ENCODE measurements at regions not wholly inside any gene's neighbourhood (a gene's known extent, or its start where the extent isn't known, plus 50 kb on each side); places are given as distances from the start of the nearest gene placed in this dataset.
A peak's percentile ranks its signal among the peaks of the same experiment; 100 is the strongest.
"Not testable (repeated sequence)": the region's sequence is repeated elsewhere in the genome, so short reads cannot be mapped to it uniquely, and the experiment has no call there.

GRCh38 chr1:9441451-9442133, 97.7 kb upstream of the SLC25A33 start:
- no peak for DNase-seq (ENCODE audit: low read depth)

- no peak for DNase-seq (ENCODE audit: low read depth)
These were observed 96.9 kb upstream of the SLC25A33 start for GRCh38 chr1:9442278-9442846.

GRCh38 chr1:9442986-9443385, 96.3 kb upstream of the SLC25A33 start:
- DNase-seq (ENCODE audit: low read depth), result no peak

GRCh38 chr1:9443913-9444445, 95.3 kb upstream of the SLC25A33 start:
- DNase-seq (ENCODE audit: low read depth), result no peak

GRCh38 chr1:9444532-9444931, 94.7 kb upstream of the SLC25A33 start:
- DNase-seq (ENCODE audit: low read depth), result no peak

GRCh38 chr1:9445081-9445480, 94.2 kb upstream of the SLC25A33 start:
- not testable (repeated sequence) for DNase-seq (ENCODE audit: low read depth)

GRCh38 chr1:9447215-9447960, 91.9 kb upstream of the SLC25A33 start:
- DNase-seq (ENCODE audit: low read depth), result no peak

- DNase-seq (ENCODE audit: low read depth), result no peak
These were observed 90.8 kb upstream of the SLC25A33 start for GRCh38 chr1:9448132-9449109.

GRCh38 chr1:9449110-9449627, 90.1 kb upstream of the SLC25A33 start:
- DNase-seq (ENCODE audit: low read depth), result no peak

- DNase-seq (ENCODE audit: low read depth), result no peak
These were observed 89.1 kb upstream of the SLC25A33 start for GRCh38 chr1:9449976-9450696.

- no peak for DNase-seq (ENCODE audit: low read depth)
These were observed 88.2 kb upstream of the SLC25A33 start for GRCh38 chr1:9451081-9451480.

- DNase-seq (ENCODE audit: low read depth), result no peak
These were observed 86.6 kb upstream of the SLC25A33 start for GRCh38 chr1:9452516-9453140.

- no peak for DNase-seq (ENCODE audit: low read depth)
These were observed 85.9 kb upstream of the SLC25A33 start for GRCh38 chr1:9453375-9453774.

GRCh38 chr1:9453779-9454418, 85.4 kb upstream of the SLC25A33 start:
- no peak for DNase-seq (ENCODE audit: low read depth)

- no peak for DNase-seq (ENCODE audit: low read depth)
These were observed 84.7 kb upstream of the SLC25A33 start for GRCh38 chr1:9454494-9455066.

- DNase-seq (ENCODE audit: low read depth), result peak; percentile 42
These were observed 83.6 kb upstream of the SLC25A33 start for GRCh38 chr1:9455487-9456234.

- DNase-seq (ENCODE audit: low read depth), result no peak
These were observed 82.4 kb upstream of the SLC25A33 start for GRCh38 chr1:9456833-9457232.

- DNase-seq (ENCODE audit: low read depth), result no peak
These were observed 79.4 kb upstream of the SLC25A33 start for GRCh38 chr1:9459816-9460407.
